Calu3 (cell line): ENCODE measurements at regions not wholly inside any gene's neighbourhood (a gene's known extent, or its start where the extent isn't known, plus 50 kb on each side); places are given as distances from the start of the nearest gene placed in this dataset.

Source experiments
- BruUV-seq: library from RNA; stranded (reverse); fragments of 400-500 nt; replicated peaks from 2 replicates; lab custom pipeline; 2021; lab: Mats Ljungman, UMichigan
- CTCF ChIA-PET: fragments of 300-600 bp; sonication (Branson Sonifier 250); formaldehyde crosslinking; loops from one replicate; lab custom pipeline; 2022; ENCODE audit warnings: antibody characterized with exemption; lab: Charles Lee
- DNase-seq: peaks from one replicate; pipeline ENCODE4 v3.0.0; 2022
- H3K27ac Mint-ChIP-seq: one replicate; pipeline ENCODE4 v1.8.0; 2022; ENCODE audit warnings: mixed read lengths; ENCODE audit not compliant: unreplicated experiment
- H3K27me3 Mint-ChIP-seq: one replicate; pipeline ENCODE4 v1.8.0; 2022; ENCODE audit warnings: mixed read lengths; ENCODE audit not compliant: unreplicated experiment
- H3K36me3 Mint-ChIP-seq: one replicate; pipeline ENCODE4 v1.8.0; 2022; ENCODE audit warnings: mild to moderate bottlenecking, moderate library complexity, mixed read lengths; ENCODE audit not compliant: insufficient read depth, unreplicated experiment
- H3K4me1 Mint-ChIP-seq: one replicate; pipeline ENCODE4 v1.8.0; 2022; ENCODE audit warnings: mild to moderate bottlenecking, low read depth, mixed read lengths; ENCODE audit not compliant: unreplicated experiment
- H3K4me3 Mint-ChIP-seq: one replicate; pipeline ENCODE4 v1.8.0; 2022; ENCODE audit warnings: mild to moderate bottlenecking, low read depth, moderate library complexity, mixed read lengths; ENCODE audit not compliant: unreplicated experiment
- H3K9me3 Mint-ChIP-seq: one replicate; pipeline ENCODE4 v1.8.0; 2022; ENCODE audit warnings: low read depth, mixed read lengths; ENCODE audit not compliant: unreplicated experiment
- CTCF ChIP-seq: fragments of 200-600 bp; IDR thresholded peaks from one replicate; pipeline ENCODE4 v1.8.0; 2022; ENCODE audit warnings: antibody characterized with exemption; ENCODE audit not compliant: unreplicated experiment
- intact Hi-C: fragments of 100-400 bp; cut with micrococcal nuclease; formaldehyde crosslinking; loops from one replicate; pipeline ENCODE4 v1.10.0; 2022; ENCODE audit not compliant: unreplicated experiment

GRCh38 chr7:27359181-27360125, 116.9 kb downstream of the EVX1 start:
- intact Hi-C loops, result no loop called here
- peaks cover 14% of the 10 kb centered on the region for H3K4me1 Mint-ChIP-seq
- no peaks in the 10 kb centered on the region for H3K27me3 Mint-ChIP-seq
- no peaks in the 10 kb centered on the region for H3K9me3 Mint-ChIP-seq
- no peaks in the 10 kb centered on the region for H3K36me3 Mint-ChIP-seq
- no peak for TF ChIP-seq CTCF
- CTCF ChIA-PET, result no interaction called here
- H3K27ac Mint-ChIP-seq, result no peak overlapping the region
- no TSS peak for BruUV-seq
- no peak for DNase-seq
- H3K4me3 Mint-ChIP-seq, result no peak overlapping the region

- no peak for TF ChIP-seq CTCF
- H3K9me3 Mint-ChIP-seq, result no peaks in the 10 kb centered on the region
- peaks cover 20% of the 10 kb centered on the region for H3K4me1 Mint-ChIP-seq
- CTCF ChIA-PET, result interaction anchor here (0.5 to 0.6 kb wide), 2 partner anchors 80 to 148 kb away, joined by 3 read pairs; no protein-coding TSS in a partner anchor
- intact Hi-C loops, result no loop called here
- H3K27ac Mint-ChIP-seq, result no peak overlapping the region
- H3K27me3 Mint-ChIP-seq, result no peaks in the 10 kb centered on the region
- DNase-seq, result no peak
- H3K4me3 Mint-ChIP-seq, result no peak overlapping the region
- BruUV-seq, result no TSS peak
- no peaks in the 10 kb centered on the region for H3K36me3 Mint-ChIP-seq
Measured at GRCh38 chr7:27361522-27361921, 118.9 kb downstream of the EVX1 start.

GRCh38 chr7:27362026-27362425, 119.4 kb downstream of the EVX1 start:
- no peak for TF ChIP-seq CTCF
- Mint-ChIP-seq H3K9me3 (no peaks in the 10 kb centered on the region), H3K27ac (no peak overlapping the region), H3K27me3 (no peaks in the 10 kb centered on the region), H3K4me3 (no peak overlapping the region), H3K4me1 (peaks cover 20% of the 10 kb centered on the region), H3K36me3 (no peaks in the 10 kb centered on the region)
- intact Hi-C loops, result no loop called here
- CTCF ChIA-PET, result interaction anchor here (0.5 kb wide), 1 partner anchor 80 kb away, joined by 3 read pairs; no protein-coding TSS in a partner anchor
- DNase-seq, result no peak
- BruUV-seq, result no TSS peak

GRCh38 chr7:27364344-27364758, 121.7 kb downstream of the EVX1 start:
- peaks cover 20% of the 10 kb centered on the region for H3K4me1 Mint-ChIP-seq
- peak overlapping the region; percentile 35 for H3K27ac Mint-ChIP-seq
- no peaks in the 10 kb centered on the region for H3K9me3 Mint-ChIP-seq
- no peak for TF ChIP-seq CTCF
- no peaks in the 10 kb centered on the region for H3K36me3 Mint-ChIP-seq
- no peak overlapping the region for H3K4me3 Mint-ChIP-seq
- no TSS peak for BruUV-seq
- intact Hi-C loops, result no loop called here
- no peaks in the 10 kb centered on the region for H3K27me3 Mint-ChIP-seq
- CTCF ChIA-PET, result interaction anchor here (0.6 kb wide), 1 partner anchor 158 kb away, joined by 3 read pairs; no protein-coding TSS in a partner anchor
- DNase-seq, result no peak
